Suprapubic skin (tissue), 4 donors: ENCODE measurements at regions not wholly inside any gene's neighbourhood (a gene's known extent, or its start where the extent isn't known, plus 50 kb on each side); places are given as distances from the start of the nearest gene placed in this dataset.

Experiments used
- CTCF ChIP-seq, 2 donors: fragments of 200-600 bp in 1 of 2; fragments of 450-650 bp in 1 of 2; sonication (generic) in 1 of 2; IDR thresholded peaks; one replicate each; pipeline ENCODE4 v1.5.1; 2016 to 2019; ENCODE audit warnings: antibody characterized with exemption in 2 of 2, mild to moderate bottlenecking in 1 of 2, moderate library complexity in 1 of 2
- EP300 ChIP-seq: sonication (generic); formaldehyde crosslinking; IDR thresholded peaks from one replicate; pipeline ENCODE4 v1.6.1; 2017; ENCODE audit warnings: antibody characterized with exemption
- POLR2A ChIP-seq, 2 donors: fragments of 450-650 bp; IDR thresholded peaks; one replicate each; pipeline ENCODE4 v1.6.1; 2017; ENCODE audit warnings: antibody characterized with exemption in 2 of 2, mild to moderate bottlenecking in 2 of 2, moderate library complexity in 2 of 2
- POLR2AphosphoS5 ChIP-seq, 3 donors: sonication (generic); formaldehyde crosslinking; IDR thresholded peaks; one replicate each; pipeline ENCODE4 v1.6.1; 2017; ENCODE audit warnings: antibody characterized with exemption in 3 of 3

DNA sequence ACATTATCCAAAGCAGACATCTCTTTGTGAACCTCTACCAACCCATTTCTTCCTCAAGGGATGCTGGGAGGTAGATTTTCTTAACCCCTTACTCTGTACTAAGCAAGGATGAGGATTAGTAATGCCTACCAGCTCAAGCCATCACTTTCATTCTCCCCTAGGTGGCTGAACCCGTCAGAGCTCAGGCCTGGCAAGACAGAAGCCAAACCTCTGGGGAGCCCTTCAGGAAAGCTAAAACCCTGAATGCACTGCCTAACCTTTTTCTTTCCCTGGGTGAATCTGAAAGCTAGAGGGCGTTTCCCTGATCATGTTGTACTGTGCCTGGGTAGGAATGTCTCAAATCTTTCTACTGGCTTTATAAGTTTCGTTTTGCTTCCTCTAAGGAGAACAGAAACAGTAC is 617.3 kb downstream of the RPL10L start:
- TF ChIP-seq CTCF (IDR thresholded peaks at IDR 0.05) = no peak
- TF ChIP-seq EP300 = no peak
- TF ChIP-seq POLR2A (IDR thresholded peaks at IDR 0.05) = no peak
- no peak for TF ChIP-seq POLR2AphosphoS5 (IDR thresholded peaks at IDR 0.05)
